NCI-H446 treated with DMSO at 0.1 percent for 48 hours (cell line): ENCODE measurements at regions not wholly inside any gene's neighbourhood (a gene's known extent, or its start where the extent isn't known, plus 50 kb on each side); places are given as distances from the start of the nearest gene placed in this dataset.
A peak's percentile ranks its signal among the peaks of the same experiment; 100 is the strongest.

Source experiments
- DNase-seq: peaks from one replicate; lab custom pipeline; 2025; lab: John Stamatoyannopoulos, UW

DNA sequence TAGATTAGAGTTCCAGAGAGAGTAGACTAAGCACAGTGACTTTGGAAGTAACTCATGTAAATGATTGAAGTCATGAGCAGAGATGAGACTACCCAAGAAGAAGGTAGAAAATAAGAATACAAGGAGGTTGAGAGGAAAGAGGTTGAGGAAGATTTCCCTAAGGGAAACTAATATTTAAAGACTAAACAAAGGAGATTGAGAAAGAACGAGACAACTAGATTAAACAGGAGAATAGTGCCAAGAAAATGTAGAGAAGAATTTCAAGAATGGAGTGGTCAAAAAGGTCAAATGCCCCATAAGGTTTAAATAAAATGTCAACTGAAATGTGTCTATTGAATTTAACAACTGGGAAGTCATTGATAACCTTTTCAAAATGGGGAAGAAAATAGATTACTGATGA is 59.0 kb downstream of the RPS29 start:
- DNase-seq = no peak

GRCh38 chr14:49526101-49526500 is 60.1 kb downstream of the RPS29 start:
- no peak for DNase-seq

GRCh38 chr14:49516286-49516685 is 69.9 kb downstream of the RPS29 start:
- no peak for DNase-seq

GRCh38 chr14:49512571-49512970 is 73.6 kb downstream of the RPS29 start:
- DNase-seq = no peak

GRCh38 chr14:49512147-49512551 is 74.0 kb downstream of the RPS29 start:
- DNase-seq = no peak

DNA sequence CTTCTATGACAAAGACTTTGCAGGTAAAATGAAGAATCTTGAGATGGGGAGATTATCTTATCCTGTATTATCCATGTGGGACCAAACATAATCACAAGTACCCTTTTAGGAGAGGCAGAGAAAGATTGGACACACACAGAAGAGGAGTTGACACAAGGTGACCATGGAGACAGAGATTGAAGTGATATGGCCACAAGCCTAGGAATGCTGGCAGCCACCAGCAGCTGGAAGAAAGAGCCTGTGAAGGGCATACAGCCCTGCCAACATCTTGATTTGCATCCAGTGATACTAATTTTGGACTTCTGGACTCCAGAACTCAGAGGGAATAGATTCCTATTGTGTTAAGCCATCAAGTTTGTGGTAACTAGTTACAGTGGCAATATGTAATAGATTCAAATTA is 78.1 kb downstream of the RPS29 start:
- DNase-seq = no peak

DNA sequence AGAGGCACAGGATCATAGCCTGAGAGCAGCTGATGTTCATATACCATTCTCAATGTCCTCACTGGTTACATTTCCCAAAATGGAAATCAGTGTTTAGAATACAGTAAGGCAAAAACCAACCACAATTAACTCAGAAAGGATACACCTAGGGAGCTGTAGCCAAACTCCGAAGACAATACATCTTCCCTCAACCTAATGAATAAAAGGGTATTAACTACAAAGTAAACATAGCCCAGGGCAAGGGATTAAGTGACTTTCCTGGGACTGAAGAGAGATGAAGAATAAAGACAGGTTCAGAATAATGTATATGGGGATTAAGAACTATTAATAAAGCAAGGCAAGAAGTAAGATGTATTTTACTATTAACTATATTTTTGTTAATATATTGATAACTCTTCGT is 79.5 kb downstream of the RPS29 start:
- no peak for DNase-seq

DNA sequence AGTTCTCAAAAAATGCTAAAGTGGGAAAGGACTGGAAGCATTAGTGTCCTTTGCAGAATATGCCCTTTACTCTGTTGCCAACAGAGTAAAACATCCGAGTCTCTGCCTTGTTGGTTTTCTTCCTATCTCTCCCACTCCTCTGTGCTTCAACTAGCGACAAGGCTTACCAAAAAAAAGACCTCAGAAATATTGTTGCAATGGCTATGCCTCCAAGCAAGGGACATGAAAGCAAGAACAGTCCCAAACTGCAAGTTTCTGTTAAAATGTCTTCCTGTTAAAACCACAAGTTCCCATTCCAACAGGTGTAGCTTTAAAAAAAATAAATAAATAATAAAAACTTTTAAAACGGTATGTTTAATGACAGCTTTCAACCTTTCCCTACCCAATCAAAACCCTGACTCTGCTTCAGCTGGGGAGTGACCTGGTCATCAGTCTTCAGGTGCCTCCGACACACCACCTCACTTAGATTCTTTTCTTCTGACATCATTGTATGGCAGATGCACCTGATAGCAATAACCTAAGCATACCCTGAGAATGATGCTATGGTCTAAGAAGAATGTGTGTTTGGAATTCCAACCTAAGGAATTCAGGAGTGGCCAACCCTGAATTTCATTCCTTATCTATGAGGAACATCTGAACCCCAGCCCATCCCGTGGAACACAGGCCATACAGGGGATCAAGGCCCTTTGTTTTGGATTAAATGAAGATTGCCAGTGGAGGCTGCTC is 81.0 kb downstream of the RPS29 start:
- no peak for DNase-seq

DNA sequence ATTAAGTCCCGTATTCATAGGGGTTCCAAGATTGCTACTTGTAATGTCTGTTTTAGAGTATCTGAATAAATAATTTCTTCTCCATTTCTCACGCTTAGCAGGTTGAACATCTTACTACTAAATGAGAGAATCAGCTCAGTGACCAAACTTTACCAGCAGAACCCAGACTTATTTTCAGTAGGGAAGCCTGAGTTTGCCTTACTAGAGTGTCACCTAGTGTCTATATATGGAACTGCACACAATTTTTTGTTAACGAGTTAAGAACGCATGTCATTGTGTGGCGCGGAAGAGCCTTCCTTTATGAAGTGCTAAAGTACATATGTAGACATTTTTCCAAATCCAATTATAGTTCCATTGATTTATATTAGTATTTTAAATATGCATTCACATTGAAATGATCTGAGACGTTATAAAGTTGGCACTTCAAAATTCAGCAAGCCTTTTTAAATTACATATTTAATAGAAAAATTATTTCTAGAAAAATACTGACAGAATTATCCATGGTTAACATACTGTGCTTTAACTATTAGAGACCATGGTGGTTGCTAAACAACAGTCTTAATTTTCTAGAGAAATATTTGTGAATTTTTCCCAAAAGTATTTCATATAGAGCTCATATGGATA is 88.3 kb downstream of the RPS29 start:
- peak; percentile 33 for DNase-seq

DNA sequence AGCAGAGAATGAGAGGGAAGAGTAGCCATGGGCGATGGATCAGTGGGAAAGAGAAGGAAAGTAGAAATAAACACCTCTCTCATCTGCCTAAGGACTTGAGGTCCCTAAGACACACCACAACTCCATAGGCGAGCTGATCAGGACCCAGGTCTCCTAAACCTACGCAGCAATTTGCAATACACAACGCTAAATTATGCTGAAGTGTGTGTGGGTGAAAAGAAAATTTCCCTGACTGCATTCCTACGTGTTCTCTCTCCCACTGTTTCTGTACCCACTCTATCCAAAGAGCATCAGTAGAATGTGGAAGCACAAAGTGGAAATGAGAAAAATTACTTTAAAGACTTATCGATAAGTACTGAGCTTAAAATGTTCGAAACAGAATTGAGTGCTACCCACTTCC is 88.9 kb downstream of the RPS29 start:
- DNase-seq = no peak

- DNase-seq = no peak
Measured at GRCh38 chr14:49494836-49495235, 91.3 kb downstream of the RPS29 start.

GRCh38 chr14:49493557-49493956 is 92.6 kb downstream of the RPS29 start:
- DNase-seq = no peak

DNA sequence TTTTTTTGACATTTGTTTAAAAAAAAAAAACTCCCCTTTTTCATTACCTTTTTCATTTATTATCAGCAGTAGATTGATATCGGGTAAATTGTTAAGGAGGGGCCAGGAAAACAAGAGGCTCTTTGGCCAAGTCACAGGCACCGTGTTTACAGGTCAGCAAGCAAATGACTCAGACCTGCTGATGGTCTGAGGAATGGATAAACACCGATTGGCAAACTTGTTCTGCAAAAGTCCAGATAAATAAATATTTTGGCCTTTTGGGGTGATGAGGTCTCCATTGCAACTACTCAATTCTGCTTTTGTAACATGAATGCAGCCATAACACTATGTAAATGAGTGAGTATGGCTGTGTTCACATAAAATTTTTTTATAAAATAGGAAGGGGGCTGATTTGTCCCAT is 94.0 kb downstream of the RPS29 start:
- DNase-seq = no peak

DNA sequence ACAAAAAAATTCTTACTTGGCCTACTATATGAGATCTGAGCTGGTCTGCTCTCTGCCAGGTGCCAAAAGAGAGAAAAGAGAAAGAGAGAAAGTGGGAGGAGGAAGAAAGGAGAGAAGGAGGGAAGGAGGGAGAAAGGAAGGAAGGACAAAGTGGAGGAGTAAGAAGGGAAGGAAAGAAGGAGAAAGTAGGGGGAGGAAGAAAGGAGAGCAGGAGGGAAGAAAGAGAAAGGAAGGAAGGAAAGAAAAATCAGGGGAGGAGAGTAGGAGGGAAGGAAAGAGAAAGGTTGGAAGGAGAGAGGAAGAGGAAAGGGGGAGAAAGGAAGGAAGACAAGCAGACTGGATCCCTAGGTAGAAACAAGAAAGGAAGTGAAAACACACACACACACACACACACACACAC is 96.8 kb downstream of the RPS29 start:
- no peak for DNase-seq

GRCh38 chr14:49487238-49487637 is 98.9 kb downstream of the RPS29 start:
- no peak for DNase-seq

DNA sequence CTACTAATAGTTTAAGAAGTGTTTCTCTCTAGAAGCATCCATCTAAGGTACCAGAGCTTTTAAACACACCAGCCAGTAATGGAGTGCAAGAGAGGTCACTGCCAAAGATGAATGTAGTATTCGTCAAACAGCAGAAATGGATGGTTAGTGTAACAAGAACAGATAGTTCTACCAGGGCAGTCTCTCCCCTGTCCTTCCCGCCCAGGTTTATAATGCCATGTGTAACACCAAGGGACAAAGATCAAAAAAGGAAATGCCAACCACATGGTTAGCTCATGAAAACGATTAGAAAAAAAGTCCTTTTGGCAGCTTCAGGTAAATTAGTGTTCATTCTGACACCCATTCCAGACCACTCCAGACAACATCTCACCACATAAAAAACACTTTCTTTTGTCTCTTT is 100.9 kb downstream of the RPS29 start:
- no peak for DNase-seq

GRCh38 chr14:49484180-49484579 is 102.0 kb downstream of the RPS29 start:
- no peak for DNase-seq

DNA sequence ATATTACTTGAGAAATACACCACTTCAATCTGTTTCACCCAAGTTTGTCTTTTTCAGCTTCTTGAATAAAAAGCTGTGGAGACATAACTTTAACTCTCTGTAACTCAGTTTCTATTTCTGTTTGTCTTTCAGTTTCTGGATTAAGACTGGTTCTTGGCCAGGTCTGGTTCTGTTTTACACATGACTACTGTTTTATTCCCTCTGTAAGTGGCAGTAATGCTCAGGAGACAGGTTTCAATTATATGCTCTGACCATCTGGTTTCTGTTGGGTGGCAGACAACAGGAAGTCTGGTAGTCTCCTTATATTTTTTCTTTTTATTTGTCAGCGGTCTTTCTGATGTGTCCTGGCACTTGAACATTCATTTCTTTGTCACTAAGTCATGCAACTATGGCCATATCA is 102.9 kb downstream of the RPS29 start:
- no peak for DNase-seq

- no peak for DNase-seq
Measured at GRCh38 chr14:49480979-49481498, 105.1 kb downstream of the RPS29 start.

- DNase-seq = no peak
Measured at GRCh38 chr14:49480053-49480760, 106.0 kb downstream of the RPS29 start.

- DNase-seq = no peak
Measured at GRCh38 chr14:49479432-49479831, 106.7 kb downstream of the RPS29 start.

GRCh38 chr14:49478784-49479183 is 107.4 kb downstream of the RPS29 start:
- DNase-seq = no peak

DNA sequence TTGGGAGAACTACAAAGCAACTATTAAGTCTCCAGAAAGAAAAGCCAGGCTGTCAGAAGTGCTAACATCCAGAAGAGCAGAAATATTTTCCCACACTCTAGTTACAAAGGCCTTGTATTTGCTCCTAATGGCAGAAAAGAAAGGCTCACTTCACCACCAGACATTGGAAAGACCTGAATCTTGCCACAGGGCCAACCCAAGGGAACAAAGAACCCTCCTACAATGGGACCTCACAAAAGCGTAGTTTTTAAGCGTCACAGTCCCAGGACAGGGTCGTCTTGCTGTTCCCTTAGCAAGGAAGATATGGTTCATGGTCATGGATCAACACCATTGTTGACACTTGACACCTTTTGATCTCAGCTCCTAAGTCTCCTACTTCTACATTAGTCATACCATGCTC is 119.1 kb downstream of the RPS29 start:
- no peak for DNase-seq
